GM12878 (cell line): ENCODE measurements at regions not wholly inside any gene's neighbourhood (a gene's known extent, or its start where the extent isn't known, plus 50 kb on each side); places are given as distances from the start of the nearest gene placed in this dataset.

ENCODE experiments used
- CTCF ChIP-seq, 3 experiments: IDR thresholded peaks in 2 of 3; conservative IDR thresholded peaks in 1 of 3; 2 replicates each; pipeline ENCODE4 v1.5.1; 2011; ENCODE audit warnings: low read depth in 3 of 3, low read length in 3 of 3, mild to moderate bottlenecking in 3 of 3, control low read depth in 2 of 3, moderate library complexity in 2 of 3, inconsistent platforms in 1 of 3, mixed read lengths in 1 of 3; ENCODE audit not compliant: control insufficient read depth in 2 of 3, insufficient read depth in 1 of 3; ENCODE audit errors: extremely low read depth in 1 of 3
- NBN ChIP-seq: fragments of 450-650 bp; IDR thresholded peaks from 2 replicates; pipeline ENCODE4 v1.6.1; 2016
- NR2C2 ChIP-seq: IDR thresholded peaks from 2 replicates; pipeline ENCODE4 v1.6.1; 2011; ENCODE audit warnings: borderline replicate concordance, low read depth; ENCODE audit not compliant: control insufficient read depth, insufficient read length
- ZNF384 ChIP-seq: IDR thresholded peaks from 2 replicates; pipeline ENCODE4 v1.6.1; 2012; ENCODE audit warnings: low read depth, mild to moderate bottlenecking, low read length, improper control_type of control experiment, borderline replicate concordance

GRCh38 chr1:81335876-81336275 lies 464.9 kb upstream of the ADGRL2 start:
- TF ChIP-seq NR2C2 = no peak
- TF ChIP-seq NBN = no peak
- TF ChIP-seq CTCF (IDR thresholded peaks at IDR 0.05 in 2 of 3, conservative IDR thresholded peaks at IDR 0.05 in 1 of 3; ENCODE audit: control insufficient read depth in 2 of 3, extremely low read depth in 1 of 3, insufficient read depth in 1 of 3, low read depth in 3 of 3, low read length in 3 of 3) = no peak
- TF ChIP-seq ZNF384 = no peak
